SK-N-SH treated with all-trans-retinoic acid at 6 μM for 48 hours (cell line): ENCODE measurements at regions not wholly inside any gene's neighbourhood (a gene's known extent, or its start where the extent isn't known, plus 50 kb on each side); places are given as distances from the start of the nearest gene placed in this dataset.
A peak's percentile ranks its signal among the peaks of the same experiment; 100 is the strongest.

Experiments used
- ATAC-seq: fragments of 200-7000 bp; cut with Tn5 transposase; 3 replicates; pipeline ENCODE4 v1.9.1; 2020; ENCODE audit warnings: mild to moderate bottlenecking, moderate library complexity
- ARNTL ChIP-seq: fragments of 450-650 bp; formaldehyde crosslinking; IDR thresholded peaks from 2 replicates; pipeline ENCODE4 v1.5.0; 2020; ENCODE audit warnings: low read depth, mild to moderate bottlenecking, moderate library complexity, borderline replicate concordance
- BACH2 ChIP-seq: fragments of 250-450 bp; sonication (Bioruptor Pico); IDR thresholded peaks from 2 replicates; pipeline ENCODE4 v1.9.0; 2021; ENCODE audit warnings: mild to moderate bottlenecking, borderline replicate concordance
- CREB5 ChIP-seq: fragments of 250-450 bp; sonication (Bioruptor Pico); IDR thresholded peaks from 2 replicates; pipeline ENCODE4 v1.5.1; 2020; ENCODE audit warnings: low read depth, mild to moderate bottlenecking, moderate library complexity
- CSDC2 ChIP-seq: fragments of 250-450 bp; sonication (Bioruptor Pico); IDR thresholded peaks from 2 replicates; pipeline ENCODE4 v1.5.0; 2020; ENCODE audit warnings: mild to moderate bottlenecking, moderate library complexity
- ESRRG ChIP-seq: fragments of 250-450 bp; sonication (Bioruptor Pico); IDR thresholded peaks from 2 replicates; pipeline ENCODE4 v1.6.1; 2021; ENCODE audit warnings: mild to moderate bottlenecking
- GLIS3 ChIP-seq: fragments of 250-450 bp; sonication (Bioruptor Pico); IDR thresholded peaks from 2 replicates; pipeline ENCODE4 v1.5.0; 2020; ENCODE audit warnings: mild to moderate bottlenecking, moderate library complexity
- ISL1 ChIP-seq: fragments of 250-450 bp; sonication (Bioruptor Pico); IDR thresholded peaks from 2 replicates; pipeline ENCODE4 v2.1.2; 2022; ENCODE audit warnings: mild to moderate bottlenecking, moderate library complexity
- OSR1 ChIP-seq: fragments of 250-450 bp; sonication (Bioruptor Pico); IDR thresholded peaks from 2 replicates; pipeline ENCODE4 v1.8.0; 2022; ENCODE audit warnings: moderate library complexity, mild to moderate bottlenecking, inconsistent platforms
- PATZ1 ChIP-seq: fragments of 250-450 bp; sonication (Bioruptor Pico); IDR thresholded peaks from 2 replicates; pipeline ENCODE4 v1.8.0; 2020; ENCODE audit warnings: mild to moderate bottlenecking, moderate library complexity, borderline replicate concordance
- POU6F1 ChIP-seq: fragments of 250-450 bp; sonication (Bioruptor Pico); IDR thresholded peaks from 2 replicates; pipeline ENCODE4 v1.8.0; 2021; ENCODE audit warnings: low read depth, mild to moderate bottlenecking, moderate library complexity, borderline replicate concordance
- PPARA ChIP-seq: fragments of 250-450 bp; sonication (Bioruptor Pico); IDR thresholded peaks from 2 replicates; pipeline ENCODE4 v1.5.0; 2020; ENCODE audit warnings: mild to moderate bottlenecking, borderline replicate concordance
- RARB ChIP-seq: fragments of 250-450 bp; sonication (Bioruptor Pico); IDR thresholded peaks from 2 replicates; pipeline ENCODE4 v1.8.0; 2021; ENCODE audit warnings: mild to moderate bottlenecking, moderate library complexity
- SNAI2 ChIP-seq: fragments of 250-450 bp; sonication (Bioruptor Pico); IDR thresholded peaks from 2 replicates; pipeline ENCODE4 v1.5.0; 2020; ENCODE audit warnings: mild to moderate bottlenecking, moderate library complexity
- TOX ChIP-seq: fragments of 250-450 bp; sonication (Bioruptor Pico); IDR thresholded peaks from 2 replicates; pipeline ENCODE4 v1.8.0; 2021; ENCODE audit warnings: mild to moderate bottlenecking, moderate library complexity, borderline replicate concordance
- TSHZ2 ChIP-seq: fragments of 250-450 bp; sonication (Bioruptor Pico); IDR thresholded peaks from 2 replicates; pipeline ENCODE4 v1.5.0; 2020; ENCODE audit warnings: mild to moderate bottlenecking, moderate library complexity
- ZFP30 ChIP-seq: fragments of 450-650 bp; formaldehyde crosslinking; IDR thresholded peaks from 2 replicates; pipeline ENCODE4 v1.5.0; 2022; ENCODE audit warnings: mild to moderate bottlenecking, moderate library complexity
- ZNF565 ChIP-seq: fragments of 450-650 bp; formaldehyde crosslinking; conservative IDR thresholded peaks from 2 replicates; pipeline ENCODE4 v1.5.0; 2020; ENCODE audit warnings: low read depth, mild to moderate bottlenecking, moderate library complexity
- ZNF70 ChIP-seq: fragments of 450-650 bp; formaldehyde crosslinking; IDR thresholded peaks from 2 replicates; pipeline ENCODE4 v1.5.0; 2020; ENCODE audit warnings: mild to moderate bottlenecking, moderate library complexity

GRCh38 chr7:17599733-17600339, 301.4 kb downstream of the AHR start:
- no peak for TF ChIP-seq RARB (CRISPR knock-in tag)
- no peak for TF ChIP-seq PPARA (CRISPR knock-in tag)
- no peak for TF ChIP-seq BACH2 (CRISPR knock-in tag)
- no peak for TF ChIP-seq OSR1 (CRISPR knock-in tag)
- no peak for TF ChIP-seq POU6F1
- no peak for TF ChIP-seq ESRRG
- TF ChIP-seq SNAI2 (CRISPR knock-in tag), result no peak
- TF ChIP-seq TSHZ2 (CRISPR knock-in tag), result no peak
- TF ChIP-seq, all 23 proteins: peak for 0
- no peak for ATAC-seq

- ATAC-seq, result peak; percentile 48; the same call in 2 of the 3 replicates
- TF ChIP-seq PATZ1 (CRISPR knock-in tag), result no peak
- no peak for TF ChIP-seq BACH2 (CRISPR knock-in tag)
- no peak for TF ChIP-seq CREB5 (CRISPR knock-in tag)
- no peak for TF ChIP-seq SNAI2 (CRISPR knock-in tag)
- no peak for TF ChIP-seq ZNF565 (CRISPR knock-in tag)
- TF ChIP-seq ISL1 (CRISPR knock-in tag), result no peak
- no peak for TF ChIP-seq ZNF70 (CRISPR knock-in tag)
- no peak for TF ChIP-seq ZFP30 (CRISPR knock-in tag)
- TF ChIP-seq ARNTL, result no peak
- TF ChIP-seq GLIS3 (CRISPR knock-in tag), result no peak
- no peak for TF ChIP-seq TSHZ2 (CRISPR knock-in tag)
These were observed 301.9 kb downstream of the AHR start for GRCh38 chr7:17600340-17600752.

- TF ChIP-seq CSDC2 (CRISPR knock-in tag) (no peak), TOX (no peak), ZFP30 (CRISPR knock-in tag) (no peak), ZNF70 (CRISPR knock-in tag) (no peak), CREB5 (CRISPR knock-in tag) (no peak), BACH2 (CRISPR knock-in tag) (no peak), ESRRG (no peak)
- no peak for ATAC-seq
These were observed 303.5 kb downstream of the AHR start for GRCh38 chr7:17601921-17602320.
